ENCODE measurements at regions not wholly inside any gene's neighbourhood (a gene's known extent, or its start where the extent isn't known, plus 50 kb on each side); places are given as distances from the start of the nearest gene placed in this dataset.
"Not testable (repeated sequence)": the region's sequence is repeated elsewhere in the genome, so short reads cannot be mapped to it uniquely, and the experiment has no call there.

- DNase-seq (ENCODE audit: low spot score); H3K36me3 Mint-ChIP-seq (ENCODE audit: low read depth); H3K27me3 Mint-ChIP-seq (ENCODE audit: low read depth); H3K27ac Mint-ChIP-seq; H3K4me3 Mint-ChIP-seq (ENCODE audit: low read depth): not testable (repeated sequence)
- intact Hi-C loops (cut with micrococcal nuclease) = loop anchor here (5.0 kb wide), 1 partner anchor 536 kb away; a partner anchor contains a TSS
- H3K9me3 Mint-ChIP-seq = peaks cover 12% of the 10 kb centered on the region
- peaks cover 23% of the 10 kb centered on the region for H3K4me1 Mint-ChIP-seq (ENCODE audit: low read depth)
These were observed 128.8 kb upstream of the ATF7IP start for GRCh38 chr12:14236641-14237040.

- intact Hi-C loops (cut with micrococcal nuclease) = loop anchor here (1.0 to 5.0 kb wide), 4 partner anchors 380 to 534 kb away; a partner anchor contains a TSS
- peaks cover 7% of the 10 kb centered on the region for H3K36me3 Mint-ChIP-seq (ENCODE audit: low read depth)
- no peak overlapping the region for H3K4me3 Mint-ChIP-seq (ENCODE audit: low read depth)
- no peak overlapping the region for H3K27ac Mint-ChIP-seq
- no peak for DNase-seq (ENCODE audit: low spot score)
- H3K9me3 Mint-ChIP-seq = peaks cover 4% of the 10 kb centered on the region
- H3K27me3 Mint-ChIP-seq (ENCODE audit: low read depth) = no peaks in the 10 kb centered on the region
- H3K4me1 Mint-ChIP-seq (ENCODE audit: low read depth) = peaks cover 23% of the 10 kb centered on the region
These were observed 127.2 kb upstream of the ATF7IP start for GRCh38 chr12:14238221-14238792.

GRCh38 chr12:14239350-14239934 is 126.0 kb upstream of the ATF7IP start:
- Mint-ChIP-seq H3K27ac (peak overlapping the region; percentile 86), H3K9me3 (peaks cover 11% of the 10 kb centered on the region), H3K4me3 (ENCODE audit: low read depth) (peak overlapping the region; percentile 73), H3K4me1 (ENCODE audit: low read depth) (peaks cover 25% of the 10 kb centered on the region), H3K36me3 (ENCODE audit: low read depth) (peaks cover 11% of the 10 kb centered on the region), H3K27me3 (ENCODE audit: low read depth) (no peaks in the 10 kb centered on the region)
- intact Hi-C loops (cut with micrococcal nuclease) = loop anchor here (1.0 to 5.0 kb wide), 7 partner anchors 17 to 533 kb away; partner anchors contain the start of gene ATF7IP
- DNase-seq (ENCODE audit: low spot score) = no peak

- H3K27me3 Mint-ChIP-seq (ENCODE audit: low read depth) = no peaks in the 10 kb centered on the region
- peaks cover 29% of the 10 kb centered on the region for H3K4me1 Mint-ChIP-seq (ENCODE audit: low read depth)
- DNase-seq (ENCODE audit: low spot score) = no peak
- peaks cover 11% of the 10 kb centered on the region for H3K36me3 Mint-ChIP-seq (ENCODE audit: low read depth)
- H3K27ac Mint-ChIP-seq = peak overlapping the region; percentile 86
- H3K9me3 Mint-ChIP-seq = peaks cover 16% of the 10 kb centered on the region
- peak overlapping the region; percentile 73 for H3K4me3 Mint-ChIP-seq (ENCODE audit: low read depth)
- intact Hi-C loops (cut with micrococcal nuclease) = loop anchor here (1.0 to 5.0 kb wide), 7 partner anchors 16 to 532 kb away; partner anchors contain the start of gene ATF7IP
These were observed 125.3 kb upstream of the ATF7IP start for GRCh38 chr12:14239935-14240872.

- H3K4me1 Mint-ChIP-seq (ENCODE audit: low read depth) = peaks cover 29% of the 10 kb centered on the region
- DNase-seq (ENCODE audit: low spot score) = no peak
- peaks cover 11% of the 10 kb centered on the region for H3K36me3 Mint-ChIP-seq (ENCODE audit: low read depth)
- intact Hi-C loops (cut with micrococcal nuclease) = no loop called here
- peaks cover 16% of the 10 kb centered on the region for H3K9me3 Mint-ChIP-seq
- H3K27me3 Mint-ChIP-seq (ENCODE audit: low read depth) = no peaks in the 10 kb centered on the region
- no peak overlapping the region for H3K27ac Mint-ChIP-seq
- no peak overlapping the region for H3K4me3 Mint-ChIP-seq (ENCODE audit: low read depth)
These were observed 124.6 kb upstream of the ATF7IP start for GRCh38 chr12:14240873-14241220.

- intact Hi-C loops (cut with micrococcal nuclease); H3K27ac Mint-ChIP-seq; H3K27me3 Mint-ChIP-seq (ENCODE audit: low read depth); H3K4me3 Mint-ChIP-seq (ENCODE audit: low read depth); DNase-seq (ENCODE audit: low spot score): not testable (repeated sequence)
- Mint-ChIP-seq H3K36me3 (ENCODE audit: low read depth) (peaks cover 11% of the 10 kb centered on the region), H3K9me3 (peaks cover 16% of the 10 kb centered on the region), H3K4me1 (ENCODE audit: low read depth) (peaks cover 29% of the 10 kb centered on the region)
These were observed 122.7 kb upstream of the ATF7IP start for GRCh38 chr12:14242825-14243224.

GRCh38 chr12:14243941-14244340 is 121.5 kb upstream of the ATF7IP start:
- no peak for DNase-seq (ENCODE audit: low spot score)
- intact Hi-C loops (cut with micrococcal nuclease) = no loop called here
- Mint-ChIP-seq H3K36me3 (ENCODE audit: low read depth) (peaks cover 11% of the 10 kb centered on the region), H3K9me3 (peaks cover 16% of the 10 kb centered on the region), H3K27ac (no peak overlapping the region), H3K4me1 (ENCODE audit: low read depth) (peaks cover 25% of the 10 kb centered on the region), H3K27me3 (ENCODE audit: low read depth) (no peaks in the 10 kb centered on the region), H3K4me3 (ENCODE audit: low read depth) (no peak overlapping the region)

- no peak overlapping the region for H3K27ac Mint-ChIP-seq
These were observed 120.4 kb upstream of the ATF7IP start for GRCh38 chr12:14244876-14245669.

GRCh38 chr12:14247166-14247565 is 118.3 kb upstream of the ATF7IP start:
- intact Hi-C loops (cut with micrococcal nuclease) = no loop called here
- Mint-ChIP-seq H3K9me3 (peaks cover 18% of the 10 kb centered on the region), H3K4me3 (ENCODE audit: low read depth) (no peak overlapping the region), H3K36me3 (ENCODE audit: low read depth) (peaks cover 4% of the 10 kb centered on the region), H3K27me3 (ENCODE audit: low read depth) (no peaks in the 10 kb centered on the region), H3K27ac (no peak overlapping the region), H3K4me1 (ENCODE audit: low read depth) (peaks cover 16% of the 10 kb centered on the region)
- DNase-seq (ENCODE audit: low spot score) = no peak

More at GRCh38 chr12:14244876-14245669, 120.4 kb upstream of the ATF7IP start:
- intact Hi-C loops (cut with micrococcal nuclease) = no loop called here
- H3K4me3 Mint-ChIP-seq (ENCODE audit: low read depth) = no peak overlapping the region
- DNase-seq (ENCODE audit: low spot score) = no peak
- no peaks in the 10 kb centered on the region for H3K27me3 Mint-ChIP-seq (ENCODE audit: low read depth)
- peaks cover 14% of the 10 kb centered on the region for H3K4me1 Mint-ChIP-seq (ENCODE audit: low read depth)
- H3K9me3 Mint-ChIP-seq = peaks cover 16% of the 10 kb centered on the region
- H3K36me3 Mint-ChIP-seq (ENCODE audit: low read depth) = peaks cover 11% of the 10 kb centered on the region

- Mint-ChIP-seq H3K4me3 (ENCODE audit: low read depth) (no peak overlapping the region), H3K27ac (no peak overlapping the region), H3K4me1 (ENCODE audit: low read depth) (peaks cover 17% of the 10 kb centered on the region), H3K9me3 (peaks cover 11% of the 10 kb centered on the region), H3K36me3 (ENCODE audit: low read depth) (no peaks in the 10 kb centered on the region), H3K27me3 (ENCODE audit: low read depth) (no peaks in the 10 kb centered on the region)
- intact Hi-C loops (cut with micrococcal nuclease) = no loop called here
- no peak for DNase-seq (ENCODE audit: low spot score)
These were observed 116.1 kb upstream of the ATF7IP start for GRCh38 chr12:14249368-14249767.

- Mint-ChIP-seq H3K4me3 (ENCODE audit: low read depth) (no peak overlapping the region), H3K4me1 (ENCODE audit: low read depth) (peaks cover 44% of the 10 kb centered on the region), H3K27me3 (ENCODE audit: low read depth) (no peaks in the 10 kb centered on the region), H3K9me3 (peaks cover 14% of the 10 kb centered on the region), H3K36me3 (ENCODE audit: low read depth) (peaks cover 10% of the 10 kb centered on the region), H3K27ac (peak overlapping the region; percentile 70)
- intact Hi-C loops (cut with micrococcal nuclease) = no loop called here
- no peak for DNase-seq (ENCODE audit: low spot score)
These were observed 112.8 kb upstream of the ATF7IP start for GRCh38 chr12:14252697-14253096.

- H3K4me3 Mint-ChIP-seq (ENCODE audit: low read depth) = no peak overlapping the region
- peaks cover 22% of the 10 kb centered on the region for H3K9me3 Mint-ChIP-seq
- H3K27me3 Mint-ChIP-seq (ENCODE audit: low read depth) = no peaks in the 10 kb centered on the region
- H3K4me1 Mint-ChIP-seq (ENCODE audit: low read depth) = peaks cover 52% of the 10 kb centered on the region
- H3K27ac Mint-ChIP-seq = no peak overlapping the region
- H3K36me3 Mint-ChIP-seq (ENCODE audit: low read depth) = peaks cover 18% of the 10 kb centered on the region
- DNase-seq (ENCODE audit: low spot score) = no peak
- intact Hi-C loops (cut with micrococcal nuclease) = no loop called here
These were observed 112.0 kb upstream of the ATF7IP start for GRCh38 chr12:14253496-14253895.
